Esophagus (tissue), 2 donors: ENCODE measurements at regions not wholly inside any gene's neighbourhood (a gene's known extent, or its start where the extent isn't known, plus 50 kb on each side); places are given as distances from the start of the nearest gene placed in this dataset.
A peak's percentile ranks its signal among the peaks of the same experiment; 100 is the strongest.

Experiments
- H3K27ac ChIP-seq, 2 donors: one replicate each; pipeline ENCODE4 v1.5.1; 2013; ENCODE audit warnings: low read depth in 2 of 2, mild to moderate bottlenecking in 2 of 2, inconsistent platforms in 1 of 2, low read length in 1 of 2, moderate library complexity in 1 of 2
- H3K27me3 ChIP-seq, 2 donors: one replicate each; pipeline ENCODE4 v1.6.1; 2013; ENCODE audit warnings: low read length in 2 of 2, control low read depth in 1 of 2, mild to moderate bottlenecking in 1 of 2; ENCODE audit not compliant: insufficient read depth in 2 of 2, control insufficient read depth in 1 of 2
- H3K36me3 ChIP-seq, 2 donors: one replicate each; pipeline ENCODE4 v1.6.1; 2013; ENCODE audit warnings: low read length in 1 of 2; ENCODE audit not compliant: control insufficient read depth in 2 of 2, insufficient read depth in 2 of 2
- H3K4me1 ChIP-seq, 2 donors: one replicate each; pipeline ENCODE4 v1.6.1; 2013; ENCODE audit warnings: low read length in 1 of 2; ENCODE audit not compliant: control insufficient read depth in 2 of 2, insufficient read depth in 2 of 2
- H3K4me3 ChIP-seq, 2 donors: one replicate each; pipeline ENCODE4 v1.5.1; 2013; ENCODE audit warnings: low read length in 2 of 2, mild to moderate bottlenecking in 2 of 2, low read depth in 1 of 2, moderate library complexity in 1 of 2
- H3K9me3 ChIP-seq, 2 donors: one replicate each; pipeline ENCODE4 v1.6.1; 2013; ENCODE audit warnings: mild to moderate bottlenecking in 2 of 2, low read depth in 1 of 2, low read length in 1 of 2, moderate library complexity in 1 of 2; ENCODE audit not compliant: control insufficient read depth in 2 of 2, insufficient read depth in 1 of 2
- WGBS, 2 donors: extraction: QIAGEN DNeasy Blood & Tissue Kit; methylation state at CpG; one replicate each; pipeline ENCODE4 v1.1.7; 2013; 5-methylcytosine and 5-hydroxymethylcytosine counted together
- donor health status: healthy with polysubstance abuse.
- donor health status: Bipolar disorder and iron deficiency.

DNA sequence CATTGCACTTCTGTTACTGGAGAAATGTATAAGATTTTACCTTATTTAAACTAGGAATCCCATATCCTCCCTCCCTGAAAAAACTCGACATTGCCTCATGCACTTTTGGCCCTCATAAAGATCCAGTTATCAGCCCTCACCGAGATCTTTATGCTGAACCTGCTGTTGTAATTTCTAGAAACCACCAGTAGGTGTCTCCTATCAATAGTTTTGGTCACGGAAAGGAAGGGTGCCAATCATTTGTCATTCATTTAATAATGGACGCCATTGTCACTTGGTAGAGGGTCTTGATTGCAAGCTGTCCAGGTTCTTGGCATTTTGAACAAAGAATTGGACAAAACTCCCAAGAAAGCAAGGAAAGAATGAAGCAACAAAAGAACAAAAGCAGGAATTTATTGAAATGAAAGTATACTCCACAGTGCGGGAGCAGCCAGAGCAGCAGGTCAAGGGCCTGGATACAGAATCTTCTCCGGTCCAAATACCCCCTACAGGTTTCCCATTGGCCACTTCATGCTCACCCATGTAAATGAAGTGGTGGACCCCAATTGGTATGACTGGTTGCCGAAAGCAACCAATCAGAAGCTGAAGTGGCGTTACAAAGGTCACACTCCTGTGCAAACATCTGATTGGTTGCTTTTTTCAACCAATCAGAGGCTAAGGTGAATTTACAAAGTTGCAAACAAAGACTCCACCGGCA is 524.3 kb downstream of the PSAT1 start:
- Histone ChIP-seq H3K9me3 (no peaks in the 10 kb centered on the region), H3K27ac (no peak overlapping the region), H3K36me3 (no peaks in the 10 kb centered on the region), H3K4me3 (peak overlapping the region; percentile 23 to 47), H3K4me1 (no peaks in the 10 kb centered on the region), H3K27me3 (no peaks in the 10 kb centered on the region)
- 42 to 45% methylated on average over 9 of the region's 9 CpGs for WGBS, 2 donors

DNA sequence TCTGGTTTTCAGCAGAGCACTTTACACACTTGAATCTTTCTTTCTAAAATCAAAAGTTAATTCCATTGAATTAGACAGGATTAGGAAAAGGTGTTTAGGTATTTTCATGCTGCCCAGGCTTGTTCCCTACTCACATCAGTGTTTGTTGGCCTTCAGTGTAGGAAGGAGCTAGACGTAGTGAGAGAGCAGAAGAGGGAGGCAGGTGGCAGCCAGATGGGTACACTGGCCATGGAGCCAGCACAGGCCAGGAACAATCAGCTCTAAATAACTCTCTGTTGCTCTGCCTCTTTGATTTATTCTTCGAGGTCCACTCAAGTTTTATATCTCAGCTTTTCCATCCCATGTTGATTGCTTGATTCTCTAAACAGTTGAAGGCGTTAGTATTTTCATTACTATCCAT is 529.6 kb downstream of the PSAT1 start:
- no peak overlapping the region for H3K4me3 ChIP-seq
- no peaks in the 10 kb centered on the region for H3K36me3 ChIP-seq
- WGBS, 2 donors, result 65 to 68% methylated on average over 3 of the region's 3 CpGs
- H3K9me3 ChIP-seq, result no peaks in the 10 kb centered on the region
- H3K27ac ChIP-seq, result no peak overlapping the region
- no peaks in the 10 kb centered on the region for H3K4me1 ChIP-seq
- H3K27me3 ChIP-seq, result no peaks in the 10 kb centered on the region

DNA sequence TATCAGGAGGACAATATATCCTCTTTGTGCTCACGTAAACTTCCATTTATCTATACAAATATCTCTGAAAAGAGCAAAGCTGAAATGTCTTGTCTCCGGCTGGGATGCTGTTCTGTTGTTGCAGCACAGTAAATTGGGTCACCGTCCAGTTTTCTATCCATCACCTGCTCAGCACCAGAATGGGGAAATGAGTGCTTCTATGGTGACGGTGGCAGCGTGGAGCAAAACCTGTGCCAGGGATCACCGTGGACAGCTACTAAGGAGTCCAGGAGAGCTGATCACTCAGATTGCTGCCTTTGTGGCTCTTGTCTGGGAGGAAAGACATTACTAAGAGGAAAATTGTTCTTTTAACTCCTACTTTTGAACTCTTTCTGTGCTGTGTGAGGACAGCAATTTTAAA is 531.6 kb downstream of the PSAT1 start:
- Histone ChIP-seq H3K27me3 (no peaks in the 10 kb centered on the region), H3K9me3 (no peaks in the 10 kb centered on the region), H3K27ac (no peak overlapping the region), H3K4me3 (no peak overlapping the region), H3K4me1 (no peaks in the 10 kb centered on the region), H3K36me3 (no peaks in the 10 kb centered on the region)
- 90 to 93% methylated on average over 6 of the region's 6 CpGs for WGBS, 2 donors

DNA sequence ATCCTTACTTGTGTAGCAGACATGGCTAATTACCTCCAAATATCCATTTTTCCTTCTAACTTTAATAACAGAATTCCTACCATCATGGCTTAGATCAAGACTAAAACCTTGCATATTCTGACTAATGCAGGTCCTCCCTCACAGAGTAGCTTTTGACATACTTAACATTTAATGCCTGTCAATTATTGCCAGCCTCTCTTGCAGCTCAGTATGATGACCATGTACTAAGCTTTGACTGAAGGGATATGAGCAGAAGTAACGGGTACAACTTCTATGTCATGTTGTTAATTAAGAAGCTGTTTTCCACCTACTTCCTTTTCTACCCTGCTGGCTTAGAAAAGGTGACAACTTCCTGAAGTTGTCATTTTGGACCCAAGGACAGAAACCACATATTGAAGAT is 533.4 kb downstream of the PSAT1 start:
- Histone ChIP-seq H3K9me3 (no peaks in the 10 kb centered on the region), H3K27ac (no peak overlapping the region), H3K4me1 (no peaks in the 10 kb centered on the region), H3K36me3 (no peaks in the 10 kb centered on the region), H3K4me3 (no peak overlapping the region), H3K27me3 (no peaks in the 10 kb centered on the region)
- 81 to 95% methylated on average over 1 of the region's 1 CpG for WGBS, 2 donors

DNA sequence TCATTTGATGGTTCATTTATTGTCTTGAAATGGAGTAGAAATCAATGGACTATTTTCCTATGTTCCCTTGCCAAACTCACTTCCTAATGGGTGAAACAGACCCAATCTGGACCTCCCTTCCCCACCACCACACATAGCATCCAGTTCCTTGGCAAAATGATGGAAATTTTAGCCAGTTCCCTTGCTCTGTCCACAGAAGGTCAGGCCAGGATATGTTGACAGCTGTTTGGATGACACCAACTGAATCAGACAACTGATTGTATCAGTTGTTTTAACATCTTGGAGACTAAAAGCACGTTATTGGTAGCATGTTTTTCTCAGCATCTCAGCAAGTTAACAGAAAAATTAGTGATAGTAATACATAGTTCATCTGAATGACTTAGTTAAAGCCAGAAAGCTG is 534.8 kb downstream of the PSAT1 start:
- no peaks in the 10 kb centered on the region for H3K4me1 ChIP-seq
- no peak overlapping the region for H3K27ac ChIP-seq
- H3K36me3 ChIP-seq, result no peaks in the 10 kb centered on the region
- H3K27me3 ChIP-seq, result no peaks in the 10 kb centered on the region
- 31 to 72% methylated on average over 1 of the region's 1 CpG for WGBS, 2 donors
- H3K4me3 ChIP-seq, result no peak overlapping the region
- H3K9me3 ChIP-seq, result no peaks in the 10 kb centered on the region

DNA sequence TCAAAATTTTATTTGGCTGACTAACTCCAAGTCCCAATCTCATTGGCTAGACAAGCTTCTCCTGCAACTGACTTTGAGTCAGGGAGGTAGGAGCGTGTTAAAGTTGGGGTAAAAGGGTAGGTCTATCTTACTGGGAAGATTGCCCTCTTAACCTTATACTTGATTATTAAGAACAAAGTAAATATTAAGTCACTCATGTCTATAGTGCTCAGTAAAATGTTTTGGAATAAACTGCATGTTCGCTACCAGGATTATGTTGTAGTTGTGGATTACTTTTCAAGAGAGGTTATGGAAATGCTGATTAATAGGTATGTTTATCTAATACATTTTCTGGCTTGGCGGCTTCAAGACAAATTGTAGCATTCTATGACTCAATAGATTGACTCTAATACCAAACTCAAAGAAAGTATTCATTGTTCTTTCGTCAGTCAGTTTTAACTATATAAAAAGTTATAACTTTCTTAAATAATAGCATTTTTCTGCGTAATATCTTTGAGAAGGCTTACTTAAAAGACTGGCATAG is 539.1 kb downstream of the PSAT1 start:
- 80 to 82% methylated on average over 5 of the region's 5 CpGs for WGBS, 2 donors
- no peaks in the 10 kb centered on the region for H3K36me3 ChIP-seq
- H3K27me3 ChIP-seq, result no peaks in the 10 kb centered on the region
- no peaks in the 10 kb centered on the region for H3K9me3 ChIP-seq
- H3K4me3 ChIP-seq, result no peak overlapping the region
- no peaks in the 10 kb centered on the region for H3K4me1 ChIP-seq
- H3K27ac ChIP-seq, result no peak overlapping the region

DNA sequence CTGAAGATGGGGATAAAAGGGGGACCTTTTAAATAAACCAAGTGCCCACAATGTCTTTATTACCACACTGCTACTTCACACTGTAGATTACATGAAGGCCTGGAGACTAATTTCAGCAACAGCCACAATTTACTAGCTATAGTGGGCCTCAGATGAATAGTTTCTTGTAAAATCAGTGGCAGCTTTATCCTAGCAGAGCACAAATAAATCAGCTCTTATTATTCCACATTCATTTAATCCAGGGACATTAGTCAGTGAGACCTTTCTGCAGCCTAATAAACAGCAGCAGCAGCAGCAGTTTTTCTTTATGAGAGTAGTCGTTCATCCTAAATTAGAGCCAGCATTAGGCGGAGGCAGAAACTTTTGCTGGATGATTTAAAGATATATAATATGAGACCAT is 542.3 kb downstream of the PSAT1 start:
- WGBS, 2 donors, result 75 to 84% methylated on average over 2 of the region's 2 CpGs
- H3K4me1 ChIP-seq, result no peaks in the 10 kb centered on the region
- no peak overlapping the region for H3K4me3 ChIP-seq
- no peaks in the 10 kb centered on the region for H3K36me3 ChIP-seq
- H3K27me3 ChIP-seq, result no peaks in the 10 kb centered on the region
- no peak overlapping the region for H3K27ac ChIP-seq
- H3K9me3 ChIP-seq, result no peaks in the 10 kb centered on the region

DNA sequence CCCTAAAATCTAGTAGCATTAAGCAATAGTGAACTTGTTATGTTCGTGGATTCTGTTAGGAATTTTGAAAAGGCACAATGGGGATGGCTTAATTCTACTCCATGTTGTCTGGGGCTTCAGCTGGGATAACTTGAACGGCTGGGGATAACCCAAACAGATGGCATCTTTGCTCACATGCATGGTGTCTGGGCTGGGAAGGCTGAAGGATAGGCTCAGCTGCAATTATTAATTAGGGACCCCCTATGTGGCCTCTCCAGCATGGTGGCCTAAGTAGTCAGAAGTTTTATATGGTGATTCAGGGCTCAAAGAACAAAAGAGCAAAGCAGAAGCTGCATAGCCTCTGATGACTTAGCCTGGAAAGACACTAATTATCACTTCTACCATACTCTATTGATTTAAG is 551.1 kb downstream of the PSAT1 start:
- no peak overlapping the region for H3K27ac ChIP-seq
- no peaks in the 10 kb centered on the region for H3K9me3 ChIP-seq
- no peaks in the 10 kb centered on the region for H3K4me1 ChIP-seq
- H3K4me3 ChIP-seq, result no peak overlapping the region
- no peaks in the 10 kb centered on the region for H3K27me3 ChIP-seq
- no peaks in the 10 kb centered on the region for H3K36me3 ChIP-seq
- 69 to 78% methylated on average over 2 of the region's 2 CpGs for WGBS, 2 donors

DNA sequence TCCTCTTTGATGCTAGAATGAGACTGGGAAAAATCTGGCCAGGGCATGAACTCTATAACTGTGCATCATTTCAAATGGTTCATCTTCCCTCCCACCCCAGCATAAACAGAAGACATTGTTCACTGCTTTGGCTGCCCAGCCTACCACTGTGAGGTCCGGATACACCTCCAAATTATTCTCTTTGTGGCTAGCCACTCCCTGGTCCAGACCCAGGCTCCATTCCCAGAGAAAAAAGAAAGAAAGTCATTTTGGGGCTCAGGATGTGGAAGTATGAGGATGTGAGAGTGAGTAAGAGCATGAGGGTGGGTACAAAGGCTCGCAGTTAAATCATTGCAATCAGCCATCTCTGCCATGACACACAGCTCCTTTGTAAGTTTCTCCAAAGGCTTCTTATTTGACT is 559.2 kb downstream of the PSAT1 start:
- H3K36me3 ChIP-seq, result no peaks in the 10 kb centered on the region
- no peaks in the 10 kb centered on the region for H3K9me3 ChIP-seq
- no peak overlapping the region for H3K27ac ChIP-seq
- H3K4me1 ChIP-seq, result no peaks in the 10 kb centered on the region
- no peak overlapping the region for H3K4me3 ChIP-seq
- H3K27me3 ChIP-seq, result no peaks in the 10 kb centered on the region
- 69 to 80% methylated on average over 2 of the region's 2 CpGs for WGBS, 2 donors

DNA sequence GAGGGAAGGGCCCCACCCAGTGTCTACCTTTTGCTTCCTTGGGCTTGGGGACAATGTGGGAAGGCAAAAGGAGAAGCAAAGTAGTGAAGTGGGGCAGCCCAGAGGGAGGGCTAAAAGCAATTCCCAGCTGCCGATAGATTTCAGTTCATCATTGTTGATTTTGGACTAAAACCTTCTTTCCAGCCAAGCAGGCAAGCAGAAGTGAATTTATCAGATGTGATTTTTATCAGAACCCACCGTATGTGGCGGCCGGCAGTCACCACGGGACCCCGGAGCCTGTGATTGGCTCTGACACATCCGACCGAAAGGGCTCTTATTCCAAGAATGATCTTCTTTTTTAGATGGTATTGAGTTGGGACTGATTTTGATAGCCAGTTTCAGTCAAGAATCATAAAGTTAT is 559.9 kb downstream of the PSAT1 start:
- Histone ChIP-seq H3K4me3 (no peak overlapping the region), H3K4me1 (no peaks in the 10 kb centered on the region), H3K36me3 (no peaks in the 10 kb centered on the region), H3K27me3 (no peaks in the 10 kb centered on the region), H3K27ac (no peak overlapping the region), H3K9me3 (no peaks in the 10 kb centered on the region)
- 75 to 87% methylated on average over 8 of the region's 8 CpGs for WGBS, 2 donors
